HG02938 (cell line): ENCODE measurements at regions not wholly inside any gene's neighbourhood (a gene's known extent, or its start where the extent isn't known, plus 50 kb on each side); places are given as distances from the start of the nearest gene placed in this dataset.

ENCODE experiments used
- ATAC-seq: cut with Tn5 transposase; IDR thresholded peaks from one replicate; pipeline ENCODE4 v1.9.1; 2021; ENCODE audit warnings: mild to moderate bottlenecking, moderate library complexity; ENCODE audit not compliant: unreplicated experiment

DNA sequence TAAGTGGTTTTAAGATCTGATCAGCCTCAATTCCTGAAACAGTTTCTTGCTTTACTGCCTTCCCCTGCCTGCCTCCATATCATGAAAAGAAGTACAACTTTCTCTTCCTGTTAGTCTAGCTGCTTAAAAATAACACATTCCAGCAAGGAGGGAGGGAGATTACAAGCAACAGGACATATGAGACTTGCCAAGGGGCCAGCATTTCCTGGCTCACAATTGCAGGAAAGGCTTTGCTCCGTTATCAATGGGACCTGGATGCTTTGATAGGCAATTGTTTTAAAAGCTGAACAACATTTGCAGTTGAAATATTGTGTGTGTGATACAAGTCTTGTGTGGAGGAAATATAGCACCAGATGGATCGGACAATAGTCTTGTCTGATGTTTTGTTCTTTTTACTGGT is 425.0 kb downstream of the FAT4 start:
- ATAC-seq: no peak

DNA sequence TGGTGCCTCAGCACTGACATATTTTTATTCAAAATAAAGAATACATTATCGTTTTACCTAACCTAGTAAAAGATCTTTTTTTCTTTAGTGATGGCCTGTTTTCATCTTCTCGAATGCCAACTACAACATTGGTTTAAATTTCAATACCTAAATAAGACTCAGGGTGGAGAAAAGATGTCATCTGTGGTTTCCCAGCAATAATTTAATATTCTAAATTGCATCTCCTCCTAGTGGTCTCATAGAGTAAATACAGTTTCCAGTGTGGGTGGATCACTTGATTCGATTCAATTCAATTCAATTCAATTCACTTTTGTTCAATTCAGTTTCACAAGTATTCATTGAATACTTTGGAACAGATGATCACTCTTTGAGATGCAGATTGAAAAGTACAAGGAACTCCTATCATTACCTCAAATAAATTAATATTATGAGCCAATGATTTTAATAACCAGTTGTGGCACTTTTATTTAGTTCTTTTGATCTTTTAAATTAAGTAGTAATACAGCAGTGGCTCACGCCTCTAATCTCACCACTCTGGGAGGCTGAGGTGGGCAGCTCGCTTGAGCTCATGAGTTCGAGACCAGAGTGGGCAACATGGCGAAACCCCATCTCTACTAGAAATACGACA is 427.2 kb downstream of the FAT4 start:
- ATAC-seq: peak; percentile 62

DNA sequence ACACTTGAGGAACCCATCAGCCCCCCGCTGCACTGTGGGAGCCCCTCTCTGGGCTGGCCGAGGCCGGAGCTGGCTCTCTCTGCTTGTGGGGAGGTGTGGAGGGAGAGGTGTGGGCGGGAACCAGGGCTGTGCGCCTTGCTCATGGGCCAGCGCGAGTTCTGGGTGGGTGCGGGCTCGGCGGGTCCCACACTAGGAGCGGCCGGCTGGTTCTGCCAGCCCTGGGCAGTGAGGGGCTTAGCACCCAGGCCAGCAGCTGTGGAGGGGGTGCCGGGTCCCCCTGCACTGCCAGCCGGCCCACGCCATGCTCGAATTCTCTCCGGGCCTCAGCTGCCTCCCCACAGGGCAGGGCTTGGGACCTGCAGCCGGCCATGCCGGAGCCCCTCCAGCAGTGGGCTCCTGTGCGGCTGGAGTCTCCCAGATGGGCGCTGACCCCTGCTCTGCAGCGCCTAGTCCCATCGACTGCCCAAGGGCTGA is 430.2 kb downstream of the FAT4 start:
- no peak for ATAC-seq

DNA sequence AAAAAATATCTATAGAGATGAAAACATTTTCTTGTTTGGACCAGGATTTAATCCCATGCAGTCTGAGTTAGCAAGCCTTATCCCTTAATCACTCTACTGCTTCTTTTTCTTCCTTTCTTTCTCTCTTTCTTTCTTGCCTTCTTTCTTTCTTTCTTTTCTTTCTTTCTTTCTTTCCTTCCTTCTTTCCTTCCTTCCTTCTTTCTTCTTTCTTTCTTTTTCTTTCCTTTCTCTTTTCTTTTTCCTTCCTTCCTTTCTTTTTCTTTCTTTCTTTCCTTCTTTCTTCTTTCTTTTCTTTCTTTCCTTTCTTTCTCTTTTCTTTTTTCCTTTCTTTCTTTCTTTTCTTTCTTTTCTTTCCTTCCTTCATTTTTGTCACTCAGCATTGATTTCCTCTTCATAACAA is 434.6 kb downstream of the FAT4 start:
- ATAC-seq: no peak

DNA sequence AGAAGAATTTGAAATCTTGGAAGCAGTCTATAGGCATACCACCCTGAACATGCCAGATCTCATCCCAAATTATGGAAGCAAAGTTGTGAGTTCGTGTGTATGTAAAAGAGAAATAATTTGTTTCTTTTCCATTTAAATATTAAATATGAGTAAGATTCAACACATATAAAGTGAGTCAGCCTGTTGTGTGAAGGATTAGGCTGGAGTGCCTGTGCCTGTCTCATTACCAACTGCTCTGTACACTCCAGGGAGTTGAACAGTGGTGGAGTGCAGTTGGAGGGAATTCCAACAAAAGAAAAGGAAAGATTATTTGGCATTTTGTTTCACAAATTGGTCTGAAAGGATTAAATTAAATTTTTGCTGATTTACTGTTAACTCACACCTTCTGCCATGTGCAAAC is 435.6 kb downstream of the FAT4 start:
- ATAC-seq: no peak

DNA sequence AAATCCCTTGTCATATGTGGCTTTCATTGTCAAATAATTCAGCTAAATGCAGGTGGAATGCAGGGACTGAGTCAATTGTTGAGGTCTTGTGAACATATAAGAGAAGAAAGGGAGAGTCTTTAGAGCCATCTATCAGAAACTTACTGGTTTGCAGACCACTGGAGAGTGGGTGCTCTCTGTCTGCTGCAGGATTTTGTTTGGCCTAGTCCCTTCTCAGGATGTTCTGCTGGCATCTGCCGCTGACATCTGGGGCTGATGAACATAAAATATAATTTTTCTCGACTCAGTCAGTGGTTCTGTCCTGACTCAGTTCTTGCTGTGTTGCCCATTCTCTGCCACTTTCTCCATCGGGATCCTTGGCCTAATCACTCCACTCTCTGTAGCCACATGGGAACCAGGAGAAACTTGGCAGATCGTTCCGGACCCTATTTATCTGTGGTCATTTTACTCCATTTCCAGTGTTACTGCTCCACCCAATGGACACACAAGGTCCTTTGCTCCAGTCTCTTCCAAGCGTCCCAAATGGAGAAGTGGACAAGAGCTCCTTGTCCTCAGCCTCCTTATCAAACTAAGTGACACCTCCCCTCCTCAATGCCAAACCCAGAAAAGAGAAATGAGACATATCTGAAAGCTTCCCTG is 436.2 kb downstream of the FAT4 start:
- ATAC-seq: no peak

DNA sequence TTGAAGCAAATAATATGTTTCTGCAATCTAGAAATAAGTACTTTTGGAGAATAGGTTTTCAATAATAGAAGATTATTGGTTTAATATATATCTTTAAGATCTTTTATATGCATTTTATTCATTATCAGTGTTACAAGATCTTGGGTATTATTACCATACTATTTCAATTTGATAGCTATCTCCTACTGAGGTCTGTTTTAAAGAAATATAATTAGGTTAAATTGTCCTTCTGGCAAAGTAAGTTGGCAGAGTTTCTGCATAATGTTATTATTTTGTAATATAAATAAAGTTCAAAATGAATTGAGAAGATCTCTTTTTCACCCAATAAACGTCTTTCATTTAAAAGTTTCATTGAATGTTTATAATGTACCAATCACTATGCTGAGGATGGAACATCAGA is 443.7 kb downstream of the FAT4 start:
- ATAC-seq: no peak

DNA sequence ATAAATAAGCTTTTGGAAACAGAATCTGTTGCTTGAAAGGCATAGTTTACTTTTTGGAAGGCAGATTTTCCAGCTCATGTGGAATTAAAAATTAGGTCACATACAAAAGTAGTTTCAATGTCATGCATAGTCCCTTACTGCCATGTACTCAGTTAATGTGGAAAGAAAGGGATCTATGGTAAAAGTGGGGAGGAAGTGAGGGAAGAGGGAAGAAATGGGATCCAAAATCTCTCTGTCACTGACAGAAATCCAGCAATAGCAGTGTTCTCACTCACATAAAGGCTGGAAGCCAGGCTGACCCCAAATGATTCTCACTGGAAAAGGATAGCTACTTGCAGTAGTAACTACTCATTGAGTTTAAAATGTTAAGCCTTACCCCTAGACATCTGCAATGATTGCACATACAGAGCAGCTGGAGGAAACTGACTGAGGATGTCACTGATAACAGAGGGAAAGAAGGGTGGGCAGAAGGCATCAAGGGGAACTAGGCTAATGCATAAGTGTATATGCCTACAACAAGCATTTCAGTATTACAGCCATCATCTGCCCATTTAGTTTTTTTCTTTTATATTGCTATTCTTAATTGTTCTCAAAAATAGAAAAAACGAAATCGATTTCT is 445.6 kb downstream of the FAT4 start:
- ATAC-seq: no peak

DNA sequence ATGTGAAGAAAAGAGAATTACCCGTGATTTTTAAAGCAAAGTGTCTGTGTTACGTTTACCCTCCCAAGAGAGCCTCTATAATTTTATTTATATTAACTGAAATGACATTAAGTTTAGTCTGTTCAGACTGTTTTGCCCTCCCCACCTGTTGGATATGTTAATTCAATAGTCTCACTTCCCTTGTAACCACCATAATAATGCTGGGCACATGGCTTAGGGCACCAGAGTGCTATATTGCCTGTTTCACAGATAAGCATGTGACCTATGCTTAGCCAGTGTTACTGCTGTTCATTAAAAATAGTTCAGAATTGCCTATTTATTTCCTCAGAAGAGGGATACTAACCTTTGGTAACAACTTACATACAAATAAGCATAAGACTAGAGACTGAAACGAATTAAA is 446.2 kb downstream of the FAT4 start:
- ATAC-seq: no peak

DNA sequence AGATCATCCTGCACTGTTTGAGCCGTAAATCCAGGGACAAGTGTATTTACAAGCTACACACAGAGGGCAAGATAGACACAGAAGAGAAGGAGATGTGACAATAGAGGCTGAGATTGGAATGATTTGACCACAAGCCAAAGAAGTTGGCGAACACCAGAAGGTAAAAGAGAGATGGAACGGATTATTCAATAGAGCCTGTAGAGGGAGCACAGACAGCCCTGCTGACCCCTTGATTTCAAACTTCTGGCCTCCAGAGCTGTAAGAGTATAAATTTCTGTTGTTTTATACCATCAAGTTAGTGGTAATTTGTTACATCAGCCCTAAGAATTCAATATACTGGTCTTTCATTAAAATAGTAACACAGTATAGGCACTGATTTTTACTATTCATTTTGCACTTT is 447.8 kb downstream of the FAT4 start:
- ATAC-seq: no peak

DNA sequence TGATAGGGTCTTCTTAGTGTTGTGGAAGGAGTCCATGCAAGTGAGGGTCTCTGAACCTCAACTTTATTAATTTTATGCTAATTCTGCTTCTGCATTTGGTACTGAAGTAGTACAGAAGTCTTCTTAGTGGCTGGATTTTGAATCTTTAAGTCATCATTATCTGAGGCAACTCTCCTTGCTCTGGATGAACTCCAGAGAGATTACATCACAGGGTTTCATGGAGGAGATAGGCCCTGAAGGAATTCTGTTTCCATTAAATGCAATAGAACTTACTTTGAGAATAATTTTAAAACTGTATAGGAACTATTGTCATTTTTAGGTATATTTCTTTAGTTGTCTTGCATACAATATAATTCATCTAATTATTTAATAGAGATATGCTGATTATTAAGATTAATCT is 451.2 kb downstream of the FAT4 start:
- no peak for ATAC-seq

DNA sequence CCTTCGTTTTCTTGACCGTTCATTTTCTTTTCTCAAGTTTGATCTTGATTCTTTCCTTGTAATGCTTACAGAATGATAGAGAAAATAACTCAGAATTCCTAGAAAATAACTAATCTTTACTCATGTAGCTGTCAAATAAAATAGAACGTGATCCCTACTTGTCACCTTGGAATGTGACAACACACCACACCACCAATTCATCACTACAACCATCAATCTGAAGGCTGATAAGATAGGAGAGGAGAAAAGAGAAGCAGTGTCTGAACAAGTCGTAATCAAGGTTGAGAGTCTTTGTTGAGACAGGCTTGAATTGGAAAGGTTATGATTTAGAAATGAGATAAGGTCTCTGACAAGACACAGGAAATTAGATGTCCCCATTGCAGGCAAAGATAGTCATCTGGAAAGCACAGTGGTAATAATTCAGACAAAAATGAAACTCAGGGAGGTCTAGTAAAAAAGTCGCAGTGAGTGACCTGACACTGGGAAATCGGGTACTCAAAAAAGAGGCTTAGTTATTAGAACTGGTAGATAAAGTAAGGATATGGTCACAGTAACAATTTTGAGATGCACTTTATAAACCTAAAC is 456.2 kb downstream of the FAT4 start:
- ATAC-seq: no peak

DNA sequence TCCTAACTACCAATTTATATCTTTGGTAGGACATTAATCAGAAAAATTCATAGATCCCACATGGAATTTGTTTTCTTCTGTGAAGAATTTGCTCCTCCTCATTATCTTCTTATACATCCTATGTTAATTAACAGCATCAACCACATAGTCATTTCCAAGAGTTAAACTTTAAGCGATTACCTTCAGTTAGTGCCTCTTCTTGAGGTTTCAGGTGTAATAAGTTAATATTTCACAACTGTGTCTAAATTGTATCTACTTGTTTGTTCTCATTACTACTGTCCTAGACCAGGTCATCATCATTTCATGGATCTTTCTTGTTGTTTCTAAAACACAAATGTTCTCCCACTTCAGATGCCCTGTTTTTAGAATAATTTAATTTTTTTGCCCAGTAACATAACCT is 457.9 kb downstream of the FAT4 start:
- ATAC-seq: peak; percentile 58

DNA sequence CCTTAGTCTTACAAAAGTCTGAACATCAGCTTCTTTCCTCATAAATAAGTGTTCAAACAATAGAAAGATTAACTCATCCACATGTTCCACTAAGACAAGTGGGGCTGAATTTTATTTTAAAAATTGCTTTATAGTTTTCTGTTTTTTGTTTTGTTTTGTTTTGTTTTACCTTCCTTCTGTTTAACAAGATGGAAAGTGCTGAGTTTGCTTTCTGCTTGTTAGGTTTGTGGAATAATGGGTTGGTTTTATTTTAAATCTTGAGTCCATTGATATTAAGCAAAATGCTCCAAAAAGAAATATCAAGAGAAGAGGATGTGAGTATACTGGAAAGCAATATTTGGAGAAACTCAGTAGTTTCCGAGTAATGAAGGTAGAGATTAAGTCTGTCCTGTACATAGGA is 458.7 kb downstream of the FAT4 start:
- ATAC-seq: no peak

DNA sequence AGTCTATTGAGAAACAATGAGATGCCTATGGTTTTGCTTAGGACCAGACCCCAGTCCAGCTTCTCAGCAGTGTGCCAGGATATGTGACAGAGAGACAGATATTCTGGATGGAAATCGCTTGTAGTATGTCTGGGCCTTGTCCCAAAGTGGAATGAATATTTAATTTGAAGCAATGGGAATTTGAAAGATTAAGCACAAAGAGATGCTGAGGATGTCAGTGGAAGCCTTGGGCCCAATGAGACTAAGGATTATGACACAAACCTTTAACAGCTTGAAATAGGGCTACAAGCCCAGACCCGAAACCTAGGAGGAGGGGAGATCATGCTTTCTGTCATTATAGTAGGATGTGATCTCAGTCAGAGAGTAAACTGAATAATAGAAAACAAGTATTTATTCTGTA is 459.2 kb downstream of the FAT4 start:
- no peak for ATAC-seq

DNA sequence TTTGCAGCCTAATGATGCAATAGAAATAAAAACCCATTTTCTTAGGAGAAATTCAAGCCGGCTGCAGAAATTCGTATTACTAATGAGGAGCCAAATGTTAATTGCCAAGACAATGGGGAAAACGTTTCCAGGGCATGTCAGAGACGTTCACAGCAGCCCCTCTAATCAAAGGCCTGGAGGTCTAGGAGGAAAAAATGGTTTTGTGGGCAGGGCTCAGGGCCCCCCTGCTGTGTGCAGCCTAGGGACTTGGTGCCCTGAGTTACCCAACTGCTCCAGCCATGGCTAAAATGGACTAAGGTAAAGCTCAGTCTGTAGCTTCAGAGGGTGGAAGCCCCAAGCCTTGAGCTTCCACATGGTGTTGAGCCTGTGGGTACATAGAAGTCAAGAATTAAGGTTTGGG is 461.4 kb downstream of the FAT4 start:
- ATAC-seq: no peak

DNA sequence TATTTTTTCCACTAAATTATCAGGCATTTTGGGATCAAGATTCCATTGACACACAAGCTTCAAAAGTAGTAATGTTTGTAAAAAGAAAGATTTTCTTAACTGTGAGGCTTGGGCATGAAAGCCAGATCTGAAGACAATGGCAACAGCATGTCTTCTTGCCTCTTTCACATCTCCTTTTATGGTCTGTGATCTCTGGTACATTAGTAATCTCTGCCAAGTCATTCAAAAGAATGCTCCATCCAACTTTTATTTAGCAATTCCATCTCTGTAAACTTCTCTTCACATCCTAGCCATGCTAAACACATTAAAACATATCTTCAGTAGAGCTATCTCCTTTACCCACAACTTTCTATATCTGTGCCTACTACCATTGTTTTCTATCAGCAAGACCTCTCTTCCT is 465.4 kb downstream of the FAT4 start:
- no peak for ATAC-seq

DNA sequence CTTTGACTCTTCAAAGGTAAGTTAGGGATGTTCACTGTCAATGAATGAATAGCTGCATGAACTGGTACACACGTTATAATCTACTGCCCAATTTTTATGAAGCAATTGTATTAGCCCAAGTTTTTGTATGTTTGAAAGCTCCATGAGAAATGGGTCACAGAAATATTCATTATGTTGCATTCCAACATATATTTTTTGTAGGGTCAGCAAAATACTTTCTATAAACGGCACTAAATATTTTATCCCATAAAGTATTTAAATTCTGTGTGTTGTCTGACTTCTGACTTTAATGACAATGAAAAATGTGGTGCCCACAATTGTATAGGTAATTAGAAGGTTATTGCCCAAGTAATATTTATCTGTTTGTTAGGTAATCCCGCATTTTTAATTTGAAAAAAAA is 466.0 kb downstream of the FAT4 start:
- no peak for ATAC-seq

DNA sequence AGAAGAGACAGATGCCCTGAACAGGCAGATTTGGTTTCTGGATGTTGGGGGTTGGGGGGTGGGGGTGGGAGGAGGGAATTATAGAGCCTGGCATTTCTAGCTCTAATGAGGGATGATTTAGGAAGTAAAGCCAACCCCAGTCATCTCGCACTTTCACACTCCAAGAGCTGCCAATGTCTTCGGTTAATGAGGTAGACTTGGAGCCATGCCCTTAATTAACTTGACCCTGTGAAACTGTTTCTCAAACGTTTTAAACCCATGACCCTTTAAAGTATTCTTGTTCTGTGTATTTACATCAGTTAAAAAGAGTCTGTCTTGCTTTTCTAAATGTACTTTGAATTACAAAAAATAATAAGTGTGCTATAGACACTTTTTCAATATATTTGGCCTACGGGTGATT is 466.9 kb downstream of the FAT4 start:
- ATAC-seq: no peak

DNA sequence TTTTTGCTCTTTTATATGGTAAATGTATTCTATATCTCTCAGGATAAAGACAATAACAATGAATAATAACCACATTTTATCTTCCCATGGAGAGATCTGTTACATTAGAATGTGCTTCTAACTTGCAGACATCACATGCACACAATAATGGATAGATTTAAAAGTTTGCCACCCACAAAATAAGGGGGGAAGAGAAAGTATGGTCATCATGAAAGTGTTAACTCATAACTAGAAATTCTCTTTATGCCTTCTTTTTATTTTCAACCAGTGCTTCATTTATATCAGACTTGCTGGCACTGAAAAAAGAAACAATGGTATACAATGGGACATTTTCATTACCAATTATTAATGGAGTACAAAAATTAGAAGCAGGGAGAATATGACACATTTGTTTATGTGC is 470.0 kb downstream of the FAT4 start:
- no peak for ATAC-seq

DNA sequence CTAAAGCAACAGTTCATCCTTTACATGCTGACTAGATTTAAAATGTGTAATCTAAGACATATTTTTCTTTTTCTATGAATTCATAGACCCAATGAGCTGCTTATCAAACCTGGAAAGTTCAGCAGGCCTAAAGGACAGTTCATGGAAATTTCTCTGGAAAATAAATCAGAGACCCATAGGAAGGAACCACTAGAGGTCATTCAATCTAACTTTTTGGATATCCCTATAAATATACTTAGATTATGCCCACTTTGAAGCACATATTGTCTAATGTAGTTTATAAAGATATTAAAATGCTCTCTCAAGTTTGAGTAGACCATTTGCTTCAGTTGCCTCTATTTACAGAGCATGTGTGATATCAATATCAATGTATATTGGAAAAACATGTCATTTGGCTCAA is 473.0 kb downstream of the FAT4 start:
- ATAC-seq: no peak

DNA sequence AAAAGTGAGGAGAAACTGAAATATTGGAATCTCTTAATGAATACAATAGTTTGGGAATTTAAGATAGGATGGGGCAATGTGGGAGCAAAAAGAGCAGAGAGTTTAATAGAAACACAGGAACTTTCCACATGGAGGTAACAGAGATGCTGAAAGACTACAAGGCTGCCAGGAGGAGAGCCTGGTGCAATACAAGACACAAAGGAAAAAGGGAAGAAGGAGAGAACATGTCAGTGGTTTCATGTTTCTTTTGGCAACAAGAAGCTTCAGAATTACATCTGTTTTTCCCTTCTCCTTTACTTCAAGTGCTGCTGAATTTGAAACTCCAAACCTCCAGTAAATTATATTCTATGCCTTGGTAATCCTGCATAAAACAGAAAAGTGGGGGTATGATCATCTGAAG is 474.3 kb downstream of the FAT4 start:
- ATAC-seq: no peak
